Tibial nerve (tissue), 4 donors: ENCODE measurements at regions not wholly inside any gene's neighbourhood (a gene's known extent, or its start where the extent isn't known, plus 50 kb on each side); places are given as distances from the start of the nearest gene placed in this dataset.

Experiments used
- CTCF ChIP-seq, 5 experiments: fragments of 200-600 bp in 3 of 5; fragments of 450-650 bp in 2 of 5; sonication (generic) in 3 of 5; IDR thresholded peaks; one replicate each; pipeline ENCODE4 v1.5.1; 2016 to 2019; ENCODE audit warnings: antibody characterized with exemption in 5 of 5, mild to moderate bottlenecking in 3 of 5, moderate library complexity in 2 of 5
- EP300 ChIP-seq, 2 donors: sonication (generic); formaldehyde crosslinking; IDR thresholded peaks; one replicate each; pipeline ENCODE4 v1.6.1; 2017; ENCODE audit warnings: antibody characterized with exemption in 2 of 2, mild to moderate bottlenecking in 1 of 2
- POLR2A ChIP-seq, 2 donors: fragments of 450-650 bp; IDR thresholded peaks; one replicate each; pipeline ENCODE4 v1.6.1; 2017; ENCODE audit warnings: antibody characterized with exemption in 2 of 2, mild to moderate bottlenecking in 2 of 2, moderate library complexity in 2 of 2

DNA sequence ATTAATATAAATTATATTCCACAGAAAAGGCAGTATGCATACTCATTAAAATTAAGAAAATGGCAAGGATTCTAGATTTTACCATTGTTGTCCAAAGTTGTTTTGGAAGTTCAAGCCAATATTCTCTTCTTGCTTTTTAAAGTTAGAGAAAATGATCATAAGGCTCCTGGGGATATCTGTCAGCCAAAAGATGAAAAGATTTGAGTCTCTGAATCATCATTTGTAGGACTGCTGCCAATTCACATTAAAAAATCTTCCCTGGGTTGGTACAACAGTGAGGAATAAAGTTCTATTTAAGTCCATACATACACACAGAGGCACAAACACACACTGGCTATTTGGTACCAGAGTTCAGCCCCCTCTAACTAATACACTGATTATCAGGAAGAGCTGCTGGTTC lies 620.1 kb downstream of the COL12A1 start:
- no peak for TF ChIP-seq CTCF (IDR thresholded peaks at IDR 0.05)
- TF ChIP-seq POLR2A (IDR thresholded peaks at IDR 0.05) = no peak
- no peak for TF ChIP-seq EP300 (IDR thresholded peaks at IDR 0.05)
